ENCODE measurements at regions not wholly inside any gene's neighbourhood (a gene's known extent, or its start where the extent isn't known, plus 50 kb on each side); places are given as distances from the start of the nearest gene placed in this dataset.

GRCh38 chr5:3736466-3736865, 140.8 kb downstream of the IRX1 start (continued):
- TF ChIP-seq CHD4 (IDR thresholded peaks at IDR 0.05; ENCODE audit: borderline replicate concordance) (no peak), ATOH8 (CRISPR knock-in tag; IDR thresholded peaks at IDR 0.05; ENCODE audit: low read depth) (no peak), HOXB13 (CRISPR knock-in tag; IDR thresholded peaks at IDR 0.05; ENCODE audit: low read depth) (no peak)

GRCh38 chr5:3736926-3737325, 141.3 kb downstream of the IRX1 start:
- Histone ChIP-seq H3K27ac (no peak overlapping the region), H3K4me3 (no peak overlapping the region), H3K4me1 (no peaks in the 10 kb centered on the region), H3K9me3 (no peaks in the 10 kb centered on the region), H3K4me2 (no peak overlapping the region)
- no peak for TF ChIP-seq SREBF2 (IDR thresholded peaks at IDR 0.05)
- TF ChIP-seq GATA3 (IDR thresholded peaks at IDR 0.05; ENCODE audit: borderline replicate concordance): no peak
- POLR2A ChIA-PET: no interaction called here
- ATAC-seq (no peak), FAIRE-seq (no peak), DNase-seq (ENCODE audit: low read depth in 1 of 2, low spot score in 1 of 2) (no peak)
- CTCF ChIA-PET: no interaction called here
- WGBS (ENCODE audit: missing lambda C conversion rate): 45% methylated on average over 9 of the region's 9 CpGs

GRCh38 chr5:3738919-3739318, 143.3 kb downstream of the IRX1 start:
- TF ChIP-seq SREBF2 (IDR thresholded peaks at IDR 0.05) (no peak), MAFK (IDR thresholded peaks at IDR 0.05; ENCODE audit: partially characterized antibody) (no peak), E2F6 (IDR thresholded peaks at IDR 0.05; ENCODE audit: borderline replicate concordance, low read depth) (no peak), NPAS2 (CRISPR knock-in tag; IDR thresholded peaks at IDR 0.05; ENCODE audit: borderline replicate concordance) (no peak), ESRRA (IDR thresholded peaks at IDR 0.05; ENCODE audit: borderline replicate concordance, low read length) (no peak), PHF8 (IDR thresholded peaks at IDR 0.05; ENCODE audit: borderline replicate concordance, low read depth) (no peak), CEBPB (IDR thresholded peaks at IDR 0.05) (no peak), CBX2 (IDR thresholded peaks at IDR 0.05; ENCODE audit: borderline replicate concordance, low read depth) (no peak), RNF2 (IDR thresholded peaks at IDR 0.05; ENCODE audit: borderline replicate concordance, low read depth) (no peak), KDM1A (IDR thresholded peaks at IDR 0.05; ENCODE audit: low read depth) (no peak), ZC3H11A (IDR thresholded peaks at IDR 0.05) (no peak), FOSL2 (IDR thresholded peaks at IDR 0.05) (no peak), FOSL2 (CRISPR knock-in tag; IDR thresholded peaks at IDR 0.05) (no peak), CHD4 (IDR thresholded peaks at IDR 0.05; ENCODE audit: borderline replicate concordance) (no peak), ZSCAN20 (CRISPR knock-in tag; IDR thresholded peaks at IDR 0.05) (no peak), TFCP2L1 (CRISPR knock-in tag; IDR thresholded peaks at IDR 0.05) (no peak), FOSB (CRISPR knock-in tag; IDR thresholded peaks at IDR 0.05) (no peak)
- WGBS (ENCODE audit: missing lambda C conversion rate): 30% methylated on average over 3 of the region's 3 CpGs
- H3K4me2 ChIP-seq: no peak overlapping the region
- no peak for ATAC-seq
- H3K4me3 ChIP-seq: no peak overlapping the region
- FAIRE-seq: no peak
- H3K27ac ChIP-seq: no peak overlapping the region
- H3K4me1 ChIP-seq: no peaks in the 10 kb centered on the region
- CTCF ChIA-PET: interaction anchor here (0.7 kb wide), 1 partner anchor 538 kb away, joined by 3 read pairs; no protein-coding TSS in a partner anchor
- POLR2A ChIA-PET: no interaction called here
- H3K9me3 ChIP-seq: no peaks in the 10 kb centered on the region
- no peak for DNase-seq (ENCODE audit: low read depth in 1 of 2, low spot score in 1 of 2)

GRCh38 chr5:3740546-3741373, 145.1 kb downstream of the IRX1 start:
- 47% methylated on average over 26 of the region's 27 CpGs for WGBS (ENCODE audit: missing lambda C conversion rate)
- TF ChIP-seq REST (IDR thresholded peaks at IDR 0.05) (no peak), ESRRA (IDR thresholded peaks at IDR 0.05; ENCODE audit: borderline replicate concordance, low read length) (no peak), USF2 (IDR thresholded peaks at IDR 0.05) (no peak), RARB (CRISPR knock-in tag; IDR thresholded peaks at IDR 0.05) (no peak), MYC (IDR thresholded peaks at IDR 0.05; ENCODE audit: borderline replicate concordance, low read length) (no peak), GATA3 (IDR thresholded peaks at IDR 0.05; ENCODE audit: borderline replicate concordance) (no peak), NR3C1 (IDR thresholded peaks at IDR 0.05) (no peak)

More at GRCh38 chr5:3740546-3741373, 145.1 kb downstream of the IRX1 start:
- ATAC-seq: no peak
- POLR2A ChIA-PET: no interaction called here
- H3K9me3 ChIP-seq: no peaks in the 10 kb centered on the region
- no peak overlapping the region for H3K4me3 ChIP-seq
- no peak for FAIRE-seq
- no peaks in the 10 kb centered on the region for H3K4me1 ChIP-seq
- no peak overlapping the region for H3K4me2 ChIP-seq
- no peak overlapping the region for H3K27ac ChIP-seq
- DNase-seq (ENCODE audit: low read depth in 1 of 2, low spot score in 1 of 2): peak in 1 of 2 experiments; percentile 7
- CTCF ChIA-PET: no interaction called here
